CD4-positive, CD25-positive, alpha-beta regulatory T cell (primary cell): ENCODE measurements at regions not wholly inside any gene's neighbourhood (a gene's known extent, or its start where the extent isn't known, plus 50 kb on each side); places are given as distances from the start of the nearest gene placed in this dataset.
A peak's percentile ranks its signal among the peaks of the same experiment; 100 is the strongest.

ENCODE experiments used
- ATAC-seq, 2 donors: fragments of 150-1000 bp; cut with Tn5 transposase; one replicate each; pipeline ENCODE4 v1.10.0; 2021; ENCODE audit warnings: low read depth in 2 of 2, moderate number of reproducible peaks in 2 of 2, moderate library complexity in 1 of 2
- DNase-seq, 3 donors: peaks; one replicate each; pipeline versions ENCODE4 v3.0.0 to v3.0.0-alpha.2; 2012 to 2022; ENCODE audit warnings: mixed read lengths in 1 of 3
- H3K27ac ChIP-seq: one replicate; pipeline ENCODE4 v1.7.0; 2013; ENCODE audit warnings: mild to moderate bottlenecking, low read length; ENCODE audit not compliant: insufficient read depth, poor library complexity, severe bottlenecking
- H3K27me3 ChIP-seq: one replicate; pipeline ENCODE4 v1.7.0; 2013; ENCODE audit warnings: low read length; ENCODE audit not compliant: control insufficient read depth, insufficient read depth
- H3K36me3 ChIP-seq: one replicate; pipeline ENCODE4 v1.7.0; 2013; ENCODE audit warnings: mild to moderate bottlenecking, low read length, moderate library complexity; ENCODE audit not compliant: control insufficient read depth, insufficient read depth
- H3K4me1 ChIP-seq: 2 replicates; pipeline ENCODE4 v1.7.0; 2013; ENCODE audit warnings: mild to moderate bottlenecking, low read length; ENCODE audit not compliant: insufficient read depth, control insufficient read depth, poor library complexity, severe bottlenecking
- H3K4me3 ChIP-seq: one replicate; pipeline ENCODE4 v1.7.0; 2013; ENCODE audit warnings: low read depth, mild to moderate bottlenecking, low read length, moderate library complexity
- H3K9me3 ChIP-seq, 2 experiments: 1 replicate in 1 of 2; 2 replicates in 1 of 2; pipeline ENCODE4 v1.7.0; 2013; ENCODE audit warnings: low read length in 2 of 2, mild to moderate bottlenecking in 1 of 2, moderate library complexity in 1 of 2; ENCODE audit not compliant: control insufficient read depth in 2 of 2
- H3K27ac Mint-ChIP-seq, 3 donors: one replicate each; pipeline ENCODE4 v1.8.0; 2020 to 2022; ENCODE audit warnings: mild to moderate bottlenecking in 3 of 3, mixed read lengths in 3 of 3, moderate library complexity in 2 of 3
- H3K27me3 Mint-ChIP-seq: one replicate; pipeline ENCODE4 v1.8.0; 2022; ENCODE audit warnings: mild to moderate bottlenecking, mixed read lengths
- H3K36me3 Mint-ChIP-seq: one replicate; pipeline ENCODE4 v1.8.0; 2020; ENCODE audit warnings: mixed read lengths
- H3K4me1 Mint-ChIP-seq, 4 donors: one replicate each; pipeline ENCODE4 v1.8.0; 2020 to 2022; ENCODE audit warnings: mixed read lengths in 4 of 4, mild to moderate bottlenecking in 1 of 4
- H3K4me3 Mint-ChIP-seq, 4 donors: one replicate each; pipeline ENCODE4 v1.8.0; 2020 to 2022; ENCODE audit warnings: mild to moderate bottlenecking in 4 of 4, mixed read lengths in 4 of 4, moderate library complexity in 3 of 4
- H3K9me3 Mint-ChIP-seq, 7 donors: one replicate each; pipeline ENCODE4 v1.8.0; 2020 to 2022; ENCODE audit warnings: mixed read lengths in 7 of 7, mild to moderate bottlenecking in 3 of 7, moderate library complexity in 2 of 7

- no peaks in the 10 kb centered on the region for H3K9me3 Mint-ChIP-seq
- no peak for DNase-seq
Measured at GRCh38 chr1:157237522-157237921, 99.3 kb upstream of the ETV3 start.

GRCh38 chr1:157236072-157236471 lies 97.9 kb upstream of the ETV3 start:
- no peaks in the 10 kb centered on the region for H3K36me3 Mint-ChIP-seq
- ATAC-seq = no peak
- H3K4me1 Mint-ChIP-seq = peaks cover 0 to 3% (median 1%) of the 10 kb centered on the region in 4 donors
- Histone ChIP-seq H3K9me3 (no peaks in the 10 kb centered on the region), H3K27ac (no peak overlapping the region), H3K27me3 (no peaks in the 10 kb centered on the region), H3K4me1 (no peaks in the 10 kb centered on the region), H3K36me3 (no peaks in the 10 kb centered on the region), H3K4me3 (no peak overlapping the region)
- no peak overlapping the region for H3K4me3 Mint-ChIP-seq
- H3K27ac Mint-ChIP-seq = no peak overlapping the region
- no peaks in the 10 kb centered on the region for H3K9me3 Mint-ChIP-seq
- no peak for DNase-seq
- H3K27me3 Mint-ChIP-seq = peaks cover 18% of the 10 kb centered on the region

More at GRCh38 chr1:157237522-157237921, 99.3 kb upstream of the ETV3 start:
- no peaks in the 10 kb centered on the region for H3K36me3 ChIP-seq
- no peaks in the 10 kb centered on the region for H3K4me1 ChIP-seq
- H3K9me3 ChIP-seq = no peaks in the 10 kb centered on the region
- H3K27ac ChIP-seq = no peak overlapping the region
- ATAC-seq = no peak
- peaks cover 18% of the 10 kb centered on the region for H3K27me3 Mint-ChIP-seq
- no peaks in the 10 kb centered on the region for H3K27me3 ChIP-seq
- no peak overlapping the region for H3K4me3 Mint-ChIP-seq
- H3K27ac Mint-ChIP-seq = no peak overlapping the region
- peaks cover 0 to 3% (median 1%) of the 10 kb centered on the region in 4 donors for H3K4me1 Mint-ChIP-seq
- H3K36me3 Mint-ChIP-seq = no peaks in the 10 kb centered on the region
- no peak overlapping the region for H3K4me3 ChIP-seq

GRCh38 chr1:157235307-157235706 lies 97.1 kb upstream of the ETV3 start:
- H3K27me3 Mint-ChIP-seq = peaks cover 12% of the 10 kb centered on the region
- Histone ChIP-seq H3K36me3 (no peaks in the 10 kb centered on the region), H3K27me3 (no peaks in the 10 kb centered on the region), H3K9me3 (no peaks in the 10 kb centered on the region), H3K4me3 (no peak overlapping the region), H3K4me1 (no peaks in the 10 kb centered on the region), H3K27ac (no peak overlapping the region)
- no peak overlapping the region for H3K27ac Mint-ChIP-seq
- DNase-seq = no peak
- H3K36me3 Mint-ChIP-seq = no peaks in the 10 kb centered on the region
- H3K9me3 Mint-ChIP-seq = peaks cover 0 to under 1% (median 0%) of the 10 kb centered on the region in 7 donors
- H3K4me3 Mint-ChIP-seq = no peak overlapping the region
- no peak for ATAC-seq
- peaks cover 0 to 3% (median 1%) of the 10 kb centered on the region in 4 donors for H3K4me1 Mint-ChIP-seq

GRCh38 chr1:157234705-157235273 lies 96.6 kb upstream of the ETV3 start:
- Histone ChIP-seq H3K27ac (no peak overlapping the region), H3K9me3 (no peaks in the 10 kb centered on the region), H3K4me1 (no peaks in the 10 kb centered on the region), H3K27me3 (no peaks in the 10 kb centered on the region), H3K36me3 (no peaks in the 10 kb centered on the region), H3K4me3 (no peak overlapping the region)
- DNase-seq (no peak), ATAC-seq (no peak)
- H3K36me3 Mint-ChIP-seq = no peaks in the 10 kb centered on the region
- H3K9me3 Mint-ChIP-seq = peaks cover 0 to 2% (median 0%) of the 10 kb centered on the region in 7 donors
- peaks cover 0 to 3% (median 1%) of the 10 kb centered on the region in 4 donors for H3K4me1 Mint-ChIP-seq
- H3K4me3 Mint-ChIP-seq = no peak overlapping the region
- H3K27ac Mint-ChIP-seq = no peak overlapping the region
- H3K27me3 Mint-ChIP-seq = peaks cover 8% of the 10 kb centered on the region

GRCh38 chr1:157233131-157233530 lies 94.9 kb upstream of the ETV3 start:
- H3K4me1 Mint-ChIP-seq = peaks cover 0 to 3% (median 1%) of the 10 kb centered on the region in 4 donors
- no peaks in the 10 kb centered on the region for H3K36me3 ChIP-seq
- H3K27ac ChIP-seq = no peak overlapping the region
- H3K9me3 ChIP-seq = no peaks in the 10 kb centered on the region
- peaks cover 12% of the 10 kb centered on the region for H3K27me3 Mint-ChIP-seq
- no peak for ATAC-seq
- H3K9me3 Mint-ChIP-seq = peaks cover 0 to 2% (median 0%) of the 10 kb centered on the region in 7 donors
- H3K27me3 ChIP-seq = peaks cover 4% of the 10 kb centered on the region
- H3K4me3 Mint-ChIP-seq = no peak overlapping the region
- no peaks in the 10 kb centered on the region for H3K4me1 ChIP-seq
- no peak overlapping the region for H3K27ac Mint-ChIP-seq
- H3K4me3 ChIP-seq = no peak overlapping the region
- peak in 1 of 3 donors; percentile 78 for DNase-seq
- no peaks in the 10 kb centered on the region for H3K36me3 Mint-ChIP-seq

- no peak for DNase-seq
- Mint-ChIP-seq H3K27me3 (peaks cover 12% of the 10 kb centered on the region), H3K4me3 (no peak overlapping the region), H3K27ac (no peak overlapping the region), H3K4me1 (peaks cover 0 to 3% (median 1%) of the 10 kb centered on the region in 4 donors), H3K9me3 (peaks cover 0 to 2% (median 0%) of the 10 kb centered on the region in 7 donors), H3K36me3 (no peaks in the 10 kb centered on the region)
- ATAC-seq = no peak
- H3K4me1 ChIP-seq = no peaks in the 10 kb centered on the region
- no peaks in the 10 kb centered on the region for H3K9me3 ChIP-seq
- H3K36me3 ChIP-seq = no peaks in the 10 kb centered on the region
- H3K4me3 ChIP-seq = no peak overlapping the region
- peaks cover 4% of the 10 kb centered on the region for H3K27me3 ChIP-seq
- H3K27ac ChIP-seq = no peak overlapping the region
Measured at GRCh38 chr1:157231846-157232525, 93.8 kb upstream of the ETV3 start.

- peaks cover 4% of the 10 kb centered on the region for H3K27me3 ChIP-seq
- Mint-ChIP-seq H3K36me3 (no peaks in the 10 kb centered on the region), H3K27ac (no peak overlapping the region), H3K9me3 (peaks cover 0 to 2% (median 0%) of the 10 kb centered on the region in 7 donors), H3K27me3 (peaks cover 4% of the 10 kb centered on the region), H3K4me1 (peaks cover 0 to 3% (median 1%) of the 10 kb centered on the region in 4 donors), H3K4me3 (no peak overlapping the region)
- no peaks in the 10 kb centered on the region for H3K9me3 ChIP-seq
- DNase-seq = no peak
- H3K4me3 ChIP-seq = no peak overlapping the region
- no peaks in the 10 kb centered on the region for H3K4me1 ChIP-seq
- no peaks in the 10 kb centered on the region for H3K36me3 ChIP-seq
- ATAC-seq = no peak
- H3K27ac ChIP-seq = no peak overlapping the region
Measured at GRCh38 chr1:157230500-157230899, 92.3 kb upstream of the ETV3 start.

- DNase-seq = no peak
- no peaks in the 10 kb centered on the region for H3K9me3 ChIP-seq
- H3K36me3 Mint-ChIP-seq = no peaks in the 10 kb centered on the region
- H3K36me3 ChIP-seq = no peaks in the 10 kb centered on the region
- H3K27ac Mint-ChIP-seq = no peak overlapping the region
- H3K27me3 ChIP-seq = peaks cover 7% of the 10 kb centered on the region
- no peak overlapping the region for H3K4me3 ChIP-seq
- H3K9me3 Mint-ChIP-seq = peaks cover 0 to 4% (median 2%) of the 10 kb centered on the region in 7 donors
- H3K4me3 Mint-ChIP-seq = no peak overlapping the region
- H3K27ac ChIP-seq = no peak overlapping the region
- no peaks in the 10 kb centered on the region for H3K4me1 Mint-ChIP-seq
- ATAC-seq = no peak
- no peaks in the 10 kb centered on the region for H3K4me1 ChIP-seq
- peaks cover 4% of the 10 kb centered on the region for H3K27me3 Mint-ChIP-seq
Measured at GRCh38 chr1:157227700-157228099, 89.5 kb upstream of the ETV3 start.
